Sigmoid colon (tissue), 4 donors: ENCODE measurements at regions not wholly inside any gene's neighbourhood (a gene's known extent, or its start where the extent isn't known, plus 50 kb on each side); places are given as distances from the start of the nearest gene placed in this dataset.

Source experiments
- CTCF ChIP-seq, 4 experiments: fragments of 450-650 bp in 3 of 4; fragments of 200-600 bp in 1 of 4; IDR thresholded peaks; one replicate each; pipeline ENCODE4 v1.5.1; 2016 to 2019; ENCODE audit warnings: antibody characterized with exemption in 4 of 4, mild to moderate bottlenecking in 3 of 4, moderate library complexity in 2 of 4
- POLR2A ChIP-seq, 2 donors: fragments of 450-650 bp; IDR thresholded peaks; one replicate each; pipeline ENCODE4 v1.6.1; 2016; ENCODE audit warnings: antibody characterized with exemption in 2 of 2, mild to moderate bottlenecking in 2 of 2, moderate library complexity in 2 of 2
- POLR2AphosphoS5 ChIP-seq, 4 donors: sonication (generic); formaldehyde crosslinking; IDR thresholded peaks; one replicate each; pipeline ENCODE4 v1.6.1; 2017; ENCODE audit warnings: antibody characterized with exemption in 4 of 4

DNA sequence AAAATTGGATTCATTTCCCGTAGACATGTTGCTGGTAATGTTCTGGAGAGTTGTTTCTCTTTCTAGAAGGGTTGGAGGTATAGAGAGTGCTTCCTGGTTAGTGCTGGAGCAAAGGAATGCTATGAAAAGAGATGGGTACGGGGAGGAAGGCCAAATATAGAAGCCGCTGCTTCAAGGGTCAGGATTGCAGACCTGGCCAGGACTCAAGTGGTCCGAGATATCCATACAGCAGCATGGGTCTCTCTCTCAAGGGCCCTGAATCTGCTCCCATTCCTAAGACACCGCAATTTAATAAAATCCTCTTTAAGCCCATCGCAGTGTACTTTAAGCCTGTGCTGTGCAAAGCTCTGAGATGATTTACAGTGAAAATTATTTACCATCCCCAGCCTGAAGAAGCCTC lies 287.0 kb downstream of the FAM43A start:
- TF ChIP-seq CTCF (IDR thresholded peaks at IDR 0.05) (no peak), POLR2A (IDR thresholded peaks at IDR 0.05) (no peak), POLR2AphosphoS5 (IDR thresholded peaks at IDR 0.05) (no peak)
